ENCODE measurements at regions not wholly inside any gene's neighbourhood (a gene's known extent, or its start where the extent isn't known, plus 50 kb on each side); places are given as distances from the start of the nearest gene placed in this dataset.

GRCh38 chr3:132892956-132893355, 145.2 kb upstream of the TMEM108 start:
- no peak overlapping the region for H3K27ac Mint-ChIP-seq (ENCODE audit: unreplicated experiment)
- Histone ChIP-seq H3K27me3 (replicated peaks; ENCODE audit: control insufficient read depth, insufficient read depth, low read length) (no peaks in the 10 kb centered on the region; the same call in 1 of the 2 replicates), H3K36me3 (ENCODE audit: control insufficient read depth, insufficient read depth, low read length) (no peaks in the 10 kb centered on the region), H3K9me3 (no peaks in the 10 kb centered on the region), H3K4me3 (ENCODE audit: low read depth, low read length) (no peak overlapping the region), H3K4me1 (no peaks in the 10 kb centered on the region)
- H3K4me3 Mint-ChIP-seq (ENCODE audit: unreplicated experiment) = no peak overlapping the region
- BruUV-seq (replicated peaks) = no TSS peak
- H3K4me1 Mint-ChIP-seq (ENCODE audit: low read depth, unreplicated experiment) = no peaks in the 10 kb centered on the region
- H3K9me3 Mint-ChIP-seq (ENCODE audit: unreplicated experiment) = no peaks in the 10 kb centered on the region
- DNase-seq = no peak
- H3K27me3 Mint-ChIP-seq (ENCODE audit: insufficient read depth, unreplicated experiment) = peaks cover under 1% of the 10 kb centered on the region
- ChIA-PET CTCF (no interaction called here), POLR2A (no interaction called here)
- TF ChIP-seq CTCF (IDR thresholded peaks at IDR 0.05; ENCODE audit: insufficient read depth in 1 of 2, low read depth in 1 of 2, low read length in 1 of 2, severe bottlenecking in 1 of 2, unreplicated experiment in 1 of 2) = no peak
- H3K36me3 Mint-ChIP-seq (ENCODE audit: insufficient read depth, unreplicated experiment) = no peaks in the 10 kb centered on the region
- intact Hi-C loops (cut with micrococcal nuclease; ENCODE audit: unreplicated experiment) = no loop called here

DNA sequence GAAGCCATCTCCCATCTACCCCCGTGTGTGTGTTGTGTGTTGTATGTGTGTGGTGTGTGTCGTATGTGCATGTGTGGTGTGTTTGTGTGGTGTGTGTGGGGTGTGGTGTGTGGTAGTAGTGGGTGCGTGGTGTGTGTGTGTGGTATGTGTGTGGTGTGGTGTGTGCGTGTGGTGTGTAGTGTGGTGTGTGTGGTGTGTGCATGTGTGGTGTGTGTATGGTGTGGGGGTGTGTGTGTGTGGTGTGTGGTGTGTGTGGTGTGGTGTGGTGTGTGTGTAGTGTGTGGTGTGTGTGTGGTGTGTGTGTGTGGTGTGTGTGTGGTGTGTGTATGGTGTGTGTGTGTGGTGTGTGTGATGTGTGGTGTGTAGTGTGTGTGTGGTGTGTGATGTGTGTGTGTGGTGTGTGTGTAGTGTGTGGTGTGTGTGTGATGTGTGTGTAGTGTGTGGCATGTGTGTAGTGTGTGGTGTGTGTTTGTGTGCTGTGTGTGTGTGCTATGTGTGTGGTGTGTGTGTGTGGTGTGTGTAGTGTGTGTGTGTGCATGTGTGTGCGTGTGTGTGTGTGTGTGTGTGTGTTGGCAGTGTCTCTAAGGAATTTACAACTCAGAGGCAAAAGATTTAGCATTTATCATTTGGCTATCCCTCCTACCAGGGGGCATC, 156.3 kb upstream of the TMEM108 start:
- no peaks in the 10 kb centered on the region for H3K36me3 ChIP-seq (ENCODE audit: control insufficient read depth, insufficient read depth, low read length)
- no peaks in the 10 kb centered on the region for H3K4me1 ChIP-seq

DNA sequence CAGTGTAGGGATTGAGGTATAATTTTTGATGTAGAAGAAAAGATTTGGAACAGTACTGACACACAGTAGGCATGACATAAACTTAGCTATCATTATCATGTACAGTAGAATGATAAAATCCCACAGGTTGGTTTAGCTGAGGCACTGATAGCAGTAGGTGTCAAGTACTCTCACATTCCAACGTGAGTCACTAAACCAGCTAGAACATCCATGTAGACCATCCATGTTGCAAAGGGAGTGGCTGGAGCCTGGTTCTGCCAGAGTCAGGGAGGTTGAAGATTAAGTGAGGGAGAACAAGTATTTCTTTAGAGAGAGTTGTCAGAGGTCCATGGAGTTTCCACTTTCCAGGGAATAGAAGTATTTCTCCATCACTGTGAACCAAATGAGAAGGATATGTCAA, 157.2 kb upstream of the TMEM108 start:
- H3K27ac Mint-ChIP-seq (ENCODE audit: unreplicated experiment) = no peak overlapping the region
- ChIA-PET CTCF (no interaction called here), POLR2A (no interaction called here)
- Histone ChIP-seq H3K4me1 (no peaks in the 10 kb centered on the region), H3K9me3 (no peaks in the 10 kb centered on the region), H3K27me3 (replicated peaks; ENCODE audit: control insufficient read depth, insufficient read depth, low read length) (no peaks in the 10 kb centered on the region), H3K36me3 (ENCODE audit: control insufficient read depth, insufficient read depth, low read length) (no peaks in the 10 kb centered on the region), H3K4me3 (ENCODE audit: low read depth, low read length) (no peak overlapping the region)
- no peak overlapping the region for H3K4me3 Mint-ChIP-seq (ENCODE audit: unreplicated experiment)
- no peaks in the 10 kb centered on the region for H3K9me3 Mint-ChIP-seq (ENCODE audit: unreplicated experiment)
- H3K4me1 Mint-ChIP-seq (ENCODE audit: low read depth, unreplicated experiment) = no peaks in the 10 kb centered on the region
- peaks cover 8% of the 10 kb centered on the region for H3K27me3 Mint-ChIP-seq (ENCODE audit: insufficient read depth, unreplicated experiment)
- H3K36me3 Mint-ChIP-seq (ENCODE audit: insufficient read depth, unreplicated experiment) = no peaks in the 10 kb centered on the region
- BruUV-seq (replicated peaks) = no TSS peak
- DNase-seq = no peak
- no peak for TF ChIP-seq CTCF (IDR thresholded peaks at IDR 0.05; ENCODE audit: insufficient read depth in 1 of 2, low read depth in 1 of 2, low read length in 1 of 2, severe bottlenecking in 1 of 2, unreplicated experiment in 1 of 2)
- intact Hi-C loops (cut with micrococcal nuclease; ENCODE audit: unreplicated experiment) = no loop called here

More for the DNA sequence above, 156.3 kb upstream of the TMEM108 start:
- Mint-ChIP-seq H3K27me3 (ENCODE audit: insufficient read depth, unreplicated experiment) (peaks cover 6% of the 10 kb centered on the region), H3K36me3 (ENCODE audit: insufficient read depth, unreplicated experiment) (no peaks in the 10 kb centered on the region), H3K9me3 (ENCODE audit: unreplicated experiment) (no peaks in the 10 kb centered on the region), H3K27ac (ENCODE audit: unreplicated experiment) (no peak overlapping the region), H3K4me3 (ENCODE audit: unreplicated experiment) (no peak overlapping the region), H3K4me1 (ENCODE audit: low read depth, unreplicated experiment) (no peaks in the 10 kb centered on the region)
- DNase-seq = no peak
- BruUV-seq (replicated peaks) = no TSS peak
- ChIA-PET POLR2A (no interaction called here), CTCF (no interaction called here)
- TF ChIP-seq CTCF (IDR thresholded peaks at IDR 0.05; ENCODE audit: insufficient read depth in 1 of 2, low read depth in 1 of 2, low read length in 1 of 2, severe bottlenecking in 1 of 2, unreplicated experiment in 1 of 2) = no peak
- intact Hi-C loops (cut with micrococcal nuclease; ENCODE audit: unreplicated experiment) = no loop called here
- H3K9me3 ChIP-seq = no peaks in the 10 kb centered on the region
- no peaks in the 10 kb centered on the region for H3K27me3 ChIP-seq (replicated peaks; ENCODE audit: control insufficient read depth, insufficient read depth, low read length)
- H3K4me3 ChIP-seq (ENCODE audit: low read depth, low read length) = no peak overlapping the region

Measured in Caco-2 (cell line).